Esophagus (tissue), 2 donors: ENCODE measurements at regions not wholly inside any gene's neighbourhood (a gene's known extent, or its start where the extent isn't known, plus 50 kb on each side); places are given as distances from the start of the nearest gene placed in this dataset.

Experiments
- H3K27ac ChIP-seq, 2 donors: one replicate each; pipeline ENCODE4 v1.5.1; 2013; ENCODE audit warnings: low read depth in 2 of 2, mild to moderate bottlenecking in 2 of 2, inconsistent platforms in 1 of 2, low read length in 1 of 2, moderate library complexity in 1 of 2
- H3K27me3 ChIP-seq, 2 donors: one replicate each; pipeline ENCODE4 v1.6.1; 2013; ENCODE audit warnings: low read length in 2 of 2, control low read depth in 1 of 2, mild to moderate bottlenecking in 1 of 2; ENCODE audit not compliant: insufficient read depth in 2 of 2, control insufficient read depth in 1 of 2
- H3K36me3 ChIP-seq, 2 donors: one replicate each; pipeline ENCODE4 v1.6.1; 2013; ENCODE audit warnings: low read length in 1 of 2; ENCODE audit not compliant: control insufficient read depth in 2 of 2, insufficient read depth in 2 of 2
- H3K4me1 ChIP-seq, 2 donors: one replicate each; pipeline ENCODE4 v1.6.1; 2013; ENCODE audit warnings: low read length in 1 of 2; ENCODE audit not compliant: control insufficient read depth in 2 of 2, insufficient read depth in 2 of 2
- H3K4me3 ChIP-seq, 2 donors: one replicate each; pipeline ENCODE4 v1.5.1; 2013; ENCODE audit warnings: low read length in 2 of 2, mild to moderate bottlenecking in 2 of 2, low read depth in 1 of 2, moderate library complexity in 1 of 2
- H3K9me3 ChIP-seq, 2 donors: one replicate each; pipeline ENCODE4 v1.6.1; 2013; ENCODE audit warnings: mild to moderate bottlenecking in 2 of 2, low read depth in 1 of 2, low read length in 1 of 2, moderate library complexity in 1 of 2; ENCODE audit not compliant: control insufficient read depth in 2 of 2, insufficient read depth in 1 of 2
- WGBS, 2 donors: extraction: QIAGEN DNeasy Blood & Tissue Kit; methylation state at CpG; one replicate each; pipeline ENCODE4 v1.1.7; 2013; 5-methylcytosine and 5-hydroxymethylcytosine counted together
- donor health status: healthy with polysubstance abuse.
- donor health status: Bipolar disorder and iron deficiency.

- no peaks in the 10 kb centered on the region for H3K9me3 ChIP-seq
- 83% methylated on average over 8 of the region's 8 CpGs for WGBS, 2 donors
- no peaks in the 10 kb centered on the region for H3K27me3 ChIP-seq
- no peak overlapping the region for H3K27ac ChIP-seq
- H3K4me1 ChIP-seq = no peaks in the 10 kb centered on the region
- no peaks in the 10 kb centered on the region for H3K36me3 ChIP-seq
- H3K4me3 ChIP-seq = no peak overlapping the region
These were observed 504.4 kb downstream of the FGF9 start for GRCh38 chr13:22175241-22175640.

- WGBS, 2 donors = 94 to 95% methylated on average over 7 of the region's 7 CpGs
- H3K27ac ChIP-seq = no peak overlapping the region
- H3K4me1 ChIP-seq = no peaks in the 10 kb centered on the region
- H3K4me3 ChIP-seq = no peak overlapping the region
- H3K9me3 ChIP-seq = no peaks in the 10 kb centered on the region
- H3K36me3 ChIP-seq = no peaks in the 10 kb centered on the region
- no peaks in the 10 kb centered on the region for H3K27me3 ChIP-seq
These were observed 504.9 kb downstream of the FGF9 start for GRCh38 chr13:22175815-22176214.

- 61 to 65% methylated on average over 4 of the region's 4 CpGs for WGBS, 2 donors
- no peak overlapping the region for H3K4me3 ChIP-seq
These were observed 506.2 kb downstream of the FGF9 start for GRCh38 chr13:22176968-22177520.

GRCh38 chr13:22178878-22179277, 508.0 kb downstream of the FGF9 start:
- Histone ChIP-seq H3K27me3 (no peaks in the 10 kb centered on the region), H3K4me3 (no peak overlapping the region), H3K27ac (no peak overlapping the region), H3K4me1 (no peaks in the 10 kb centered on the region), H3K9me3 (no peaks in the 10 kb centered on the region), H3K36me3 (no peaks in the 10 kb centered on the region)
- WGBS, 2 donors = 86 to 92% methylated on average over 2 of the region's 2 CpGs

More at GRCh38 chr13:22176968-22177520, 506.2 kb downstream of the FGF9 start:
- Histone ChIP-seq H3K9me3 (no peaks in the 10 kb centered on the region), H3K4me1 (no peaks in the 10 kb centered on the region), H3K27ac (no peak overlapping the region), H3K36me3 (no peaks in the 10 kb centered on the region), H3K27me3 (no peaks in the 10 kb centered on the region)

- no peaks in the 10 kb centered on the region for H3K4me1 ChIP-seq
- no peaks in the 10 kb centered on the region for H3K9me3 ChIP-seq
- no peaks in the 10 kb centered on the region for H3K27me3 ChIP-seq
- WGBS, 2 donors = 71 to 80% methylated on average over 2 of the region's 2 CpGs
- H3K36me3 ChIP-seq = no peaks in the 10 kb centered on the region
- no peak overlapping the region for H3K27ac ChIP-seq
- no peak overlapping the region for H3K4me3 ChIP-seq
These were observed 516.5 kb downstream of the FGF9 start for GRCh38 chr13:22187329-22187728.

GRCh38 chr13:22189176-22190048, 518.5 kb downstream of the FGF9 start:
- Histone ChIP-seq H3K36me3 (no peaks in the 10 kb centered on the region), H3K27ac (no peak overlapping the region), H3K4me3 (no peak overlapping the region), H3K9me3 (no peaks in the 10 kb centered on the region), H3K27me3 (no peaks in the 10 kb centered on the region), H3K4me1 (no peaks in the 10 kb centered on the region)
- 86 to 94% methylated on average over 8 of the region's 8 CpGs for WGBS, 2 donors

- no peaks in the 10 kb centered on the region for H3K36me3 ChIP-seq
These were observed 522.2 kb downstream of the FGF9 start for GRCh38 chr13:22193070-22193469.

GRCh38 chr13:22194106-22194805, 523.4 kb downstream of the FGF9 start:
- WGBS, 2 donors = 66 to 73% methylated on average over 9 of the region's 9 CpGs
- Histone ChIP-seq H3K4me3 (no peak overlapping the region), H3K27me3 (no peaks in the 10 kb centered on the region), H3K9me3 (no peaks in the 10 kb centered on the region), H3K36me3 (no peaks in the 10 kb centered on the region), H3K27ac (no peak overlapping the region), H3K4me1 (peaks cover 0 to 2% of the 10 kb centered on the region in 2 donors)

More at GRCh38 chr13:22193070-22193469, 522.2 kb downstream of the FGF9 start:
- Histone ChIP-seq H3K27ac (no peak overlapping the region), H3K27me3 (no peaks in the 10 kb centered on the region), H3K9me3 (no peaks in the 10 kb centered on the region), H3K4me1 (peaks cover 0 to 2% of the 10 kb centered on the region in 2 donors), H3K4me3 (no peak overlapping the region)
- 80 to 81% methylated on average over 2 of the region's 2 CpGs for WGBS, 2 donors

- Histone ChIP-seq H3K36me3 (no peaks in the 10 kb centered on the region), H3K4me3 (no peak overlapping the region), H3K9me3 (no peaks in the 10 kb centered on the region), H3K27me3 (no peaks in the 10 kb centered on the region), H3K4me1 (peaks cover 0 to 2% of the 10 kb centered on the region in 2 donors), H3K27ac (no peak overlapping the region)
- 94 to 95% methylated on average over 5 of the region's 5 CpGs for WGBS, 2 donors
These were observed 524.9 kb downstream of the FGF9 start for GRCh38 chr13:22195726-22196125.
